Neural crest cell (in vitro differentiated cells): ENCODE measurements at regions not wholly inside any gene's neighbourhood (a gene's known extent, or its start where the extent isn't known, plus 50 kb on each side); places are given as distances from the start of the nearest gene placed in this dataset.
"Not testable (repeated sequence)": the region's sequence is repeated elsewhere in the genome, so short reads cannot be mapped to it uniquely, and the experiment has no call there.

Experiments used
- DNase-seq: peaks from one replicate; pipeline ENCODE4 v3.0.0; 2021; ENCODE audit warnings: low read depth, mixed read lengths, low spot score
- H3K27ac Mint-ChIP-seq: one replicate; pipeline ENCODE4 v1.8.0; 2021; ENCODE audit warnings: mild to moderate bottlenecking, mixed read lengths; ENCODE audit not compliant: unreplicated experiment
- H3K27me3 Mint-ChIP-seq: 2 replicates; pipeline ENCODE4 v1.8.0; 2021; ENCODE audit warnings: low read depth, mild to moderate bottlenecking, mixed read lengths
- H3K36me3 Mint-ChIP-seq: 2 replicates; pipeline ENCODE4 v1.8.0; 2021; ENCODE audit warnings: low read depth, mild to moderate bottlenecking, mixed read lengths
- H3K4me1 Mint-ChIP-seq: 2 replicates; pipeline ENCODE4 v1.8.0; 2021; ENCODE audit warnings: mixed read lengths
- H3K4me3 Mint-ChIP-seq: one replicate; pipeline ENCODE4 v1.8.0; 2021; ENCODE audit warnings: mild to moderate bottlenecking, mixed read lengths
- H3K9me3 Mint-ChIP-seq: 2 replicates; pipeline ENCODE4 v1.8.0; 2021; ENCODE audit warnings: mixed read lengths
- CTCF ChIP-seq: fragments of 200-600 bp; sonication (generic); conservative IDR thresholded peaks from 2 replicates; pipeline ENCODE4 v1.5.0; 2021; ENCODE audit warnings: antibody characterized with exemption, mild to moderate bottlenecking

DNA sequence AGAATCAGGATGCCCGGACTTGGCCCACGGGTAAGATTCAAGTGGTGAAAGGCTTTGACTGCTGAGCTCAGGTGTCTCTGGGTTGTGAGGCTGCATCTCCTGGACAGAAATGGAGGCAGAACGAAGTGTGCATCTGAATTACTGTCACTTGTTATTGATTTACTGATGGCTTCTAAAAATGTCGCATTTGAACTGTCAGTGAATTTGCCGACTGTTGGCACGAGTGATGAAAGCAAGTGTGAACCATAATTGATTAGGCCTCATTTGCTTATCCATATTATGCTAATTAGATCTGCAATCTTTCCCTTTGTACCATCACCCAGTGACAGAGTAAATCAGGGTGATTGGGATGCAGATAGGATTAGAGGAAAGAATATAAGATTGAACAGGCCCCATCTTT, 252.4 kb downstream of the NUF2 start:
- no peak for DNase-seq
- TF ChIP-seq CTCF, result no peak
- Mint-ChIP-seq H3K27me3 (no peaks in the 10 kb centered on the region), H3K36me3 (no peaks in the 10 kb centered on the region), H3K4me3 (no peak overlapping the region), H3K4me1 (no peaks in the 10 kb centered on the region), H3K27ac (no peak overlapping the region), H3K9me3 (no peaks in the 10 kb centered on the region)

GRCh38 chr1:163580926-163581325, 259.2 kb downstream of the NUF2 start:
- DNase-seq, result no peak

DNA sequence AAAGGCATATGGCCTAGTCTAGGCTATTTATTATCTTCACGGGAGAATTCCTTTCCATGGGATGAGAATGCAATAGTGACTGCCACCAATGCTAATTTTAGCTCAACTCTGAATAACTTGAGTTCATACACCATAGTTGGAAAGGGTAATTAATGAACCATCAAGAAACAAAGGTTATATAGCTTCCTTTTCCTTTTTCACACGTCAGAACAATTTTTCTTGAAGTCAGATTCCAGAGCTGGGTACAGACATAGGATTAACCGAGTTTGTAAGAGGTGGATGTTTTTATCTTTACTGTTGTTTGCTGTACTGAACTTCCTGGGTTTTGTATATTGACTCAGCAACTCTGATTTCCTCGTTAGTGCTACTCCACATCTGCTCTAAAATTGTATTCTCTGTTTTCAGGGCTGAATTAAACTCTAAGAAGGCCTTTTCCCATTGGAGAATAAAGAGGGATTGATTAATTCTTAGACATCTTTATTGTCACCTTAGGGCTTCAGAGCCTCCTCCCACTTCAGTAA, 262.0 kb downstream of the NUF2 start:
- H3K27ac Mint-ChIP-seq, result no peak overlapping the region
- H3K4me3 Mint-ChIP-seq, result no peak overlapping the region
- TF ChIP-seq CTCF, result no peak
- H3K27me3 Mint-ChIP-seq, result no peaks in the 10 kb centered on the region
- H3K36me3 Mint-ChIP-seq, result no peaks in the 10 kb centered on the region
- no peak for DNase-seq
- H3K9me3 Mint-ChIP-seq, result no peaks in the 10 kb centered on the region
- H3K4me1 Mint-ChIP-seq, result no peaks in the 10 kb centered on the region

More at GRCh38 chr1:163580926-163581325, 259.2 kb downstream of the NUF2 start:
- H3K27me3 Mint-ChIP-seq, result no peaks in the 10 kb centered on the region
- no peak overlapping the region for H3K4me3 Mint-ChIP-seq
- no peak overlapping the region for H3K27ac Mint-ChIP-seq
- H3K4me1 Mint-ChIP-seq, result no peaks in the 10 kb centered on the region
- no peaks in the 10 kb centered on the region for H3K9me3 Mint-ChIP-seq
- H3K36me3 Mint-ChIP-seq, result no peaks in the 10 kb centered on the region
- no peak for TF ChIP-seq CTCF

DNA sequence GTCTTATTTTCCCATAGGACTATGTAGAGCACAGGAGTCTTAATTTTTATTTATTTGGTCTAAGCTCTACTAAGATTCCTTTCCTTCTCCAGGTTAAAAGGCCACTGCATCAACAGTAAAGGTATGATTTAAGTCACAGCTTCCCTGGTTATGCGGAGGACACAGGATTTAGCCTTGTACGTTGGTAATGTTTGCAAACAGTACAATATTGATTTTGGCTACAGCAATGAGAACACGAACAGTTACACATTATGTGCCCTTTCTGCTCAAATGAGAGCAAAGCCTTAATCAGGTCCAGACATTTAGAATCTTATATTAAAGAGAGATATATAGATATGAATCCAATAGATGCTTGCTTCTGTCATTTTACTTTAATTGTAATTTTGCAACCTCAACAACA, 264.0 kb downstream of the NUF2 start:
- DNase-seq, result no peak
- Mint-ChIP-seq H3K9me3 (no peaks in the 10 kb centered on the region), H3K4me3 (no peak overlapping the region), H3K36me3 (no peaks in the 10 kb centered on the region), H3K4me1 (no peaks in the 10 kb centered on the region), H3K27ac (no peak overlapping the region), H3K27me3 (no peaks in the 10 kb centered on the region)
- no peak for TF ChIP-seq CTCF

DNA sequence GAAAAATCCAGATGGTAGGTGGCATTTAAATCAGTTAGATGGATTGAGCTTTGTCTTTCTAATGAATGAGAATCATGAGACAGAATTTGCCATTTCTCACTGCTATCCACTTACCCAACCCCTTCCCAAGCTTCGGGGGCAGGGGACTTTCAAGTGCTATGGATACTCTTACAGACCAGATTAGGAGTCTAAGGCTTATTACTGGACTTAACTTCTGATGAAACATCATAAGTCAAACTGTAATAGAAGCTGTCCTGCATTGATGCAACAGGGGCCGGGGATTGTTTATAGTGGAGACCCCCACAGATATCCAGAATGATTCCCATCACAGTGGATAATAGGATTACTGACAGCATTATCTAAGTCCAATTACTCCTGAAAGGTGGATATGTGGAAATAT, 267.0 kb downstream of the NUF2 start:
- no peaks in the 10 kb centered on the region for H3K27me3 Mint-ChIP-seq
- H3K27ac Mint-ChIP-seq, result no peak overlapping the region
- no peak for DNase-seq
- TF ChIP-seq CTCF, result no peak
- no peaks in the 10 kb centered on the region for H3K9me3 Mint-ChIP-seq
- H3K36me3 Mint-ChIP-seq, result no peaks in the 10 kb centered on the region
- no peaks in the 10 kb centered on the region for H3K4me1 Mint-ChIP-seq
- no peak overlapping the region for H3K4me3 Mint-ChIP-seq

GRCh38 chr1:163589735-163590134, 268.0 kb downstream of the NUF2 start:
- Mint-ChIP-seq H3K27ac (no peak overlapping the region), H3K27me3 (no peaks in the 10 kb centered on the region), H3K36me3 (no peaks in the 10 kb centered on the region), H3K4me3 (no peak overlapping the region), H3K9me3 (no peaks in the 10 kb centered on the region), H3K4me1 (no peaks in the 10 kb centered on the region)
- no peak for DNase-seq
- TF ChIP-seq CTCF, result no peak

GRCh38 chr1:163591131-163591530, 269.4 kb downstream of the NUF2 start:
- DNase-seq, H3K4me1 Mint-ChIP-seq, H3K4me3 Mint-ChIP-seq, H3K27ac Mint-ChIP-seq, H3K36me3 Mint-ChIP-seq, H3K27me3 Mint-ChIP-seq, H3K9me3 Mint-ChIP-seq: not testable (repeated sequence)

GRCh38 chr1:163592623-163593022, 270.9 kb downstream of the NUF2 start:
- H3K36me3 Mint-ChIP-seq, H3K9me3 Mint-ChIP-seq, DNase-seq, H3K27ac Mint-ChIP-seq, H3K27me3 Mint-ChIP-seq, H3K4me3 Mint-ChIP-seq, H3K4me1 Mint-ChIP-seq: not testable (repeated sequence)
